ENCODE measurements at regions not wholly inside any gene's neighbourhood (a gene's known extent, or its start where the extent isn't known, plus 50 kb on each side); places are given as distances from the start of the nearest gene placed in this dataset.

DNA sequence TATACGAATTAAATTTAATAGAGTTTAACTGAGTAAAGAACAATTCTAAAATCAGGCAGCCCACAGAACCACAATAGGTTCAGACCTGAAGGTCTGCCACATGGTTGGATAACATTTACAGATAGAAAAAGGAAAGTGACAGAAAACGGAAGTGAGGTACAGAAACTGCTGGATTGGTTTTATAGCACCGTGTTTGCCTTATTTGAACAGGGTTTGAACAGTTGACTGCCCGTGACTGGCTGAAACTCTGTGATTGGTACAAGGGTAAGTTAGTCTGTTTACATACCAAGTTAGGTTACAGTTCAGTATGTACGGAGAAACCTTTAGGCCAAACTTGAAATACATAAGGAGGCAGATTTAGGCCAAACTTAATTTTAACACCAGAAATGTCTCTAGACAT lies 64.1 kb upstream of the ATXN3L start:
- no peak for TF ChIP-seq CTCF (IDR thresholded peaks at IDR 0.05)

DNA sequence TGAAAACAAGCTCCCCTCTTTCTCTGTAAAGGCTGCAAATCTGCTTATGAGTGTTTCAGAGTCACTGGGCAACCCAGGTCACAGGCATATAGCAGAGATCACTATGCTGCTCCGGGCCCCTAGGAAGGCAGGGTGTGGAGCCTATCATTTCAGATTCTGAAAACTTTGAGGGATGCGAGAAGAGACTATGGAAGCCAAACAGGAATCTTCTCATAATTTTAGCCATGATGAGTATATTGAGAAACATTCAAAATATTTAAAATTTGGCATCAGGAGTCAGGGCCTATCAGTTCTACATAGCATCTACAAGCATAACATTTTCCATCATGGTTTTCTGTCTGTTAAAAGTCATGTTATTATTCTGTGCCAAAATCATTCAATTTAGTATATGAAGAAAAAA lies 61.7 kb upstream of the ATXN3L start:
- no peak for TF ChIP-seq CTCF (IDR thresholded peaks at IDR 0.05)

- no peak for TF ChIP-seq CTCF (IDR thresholded peaks at IDR 0.05)
Measured at GRCh38 chrX:13380211-13380610, 60.4 kb upstream of the ATXN3L start.

DNA sequence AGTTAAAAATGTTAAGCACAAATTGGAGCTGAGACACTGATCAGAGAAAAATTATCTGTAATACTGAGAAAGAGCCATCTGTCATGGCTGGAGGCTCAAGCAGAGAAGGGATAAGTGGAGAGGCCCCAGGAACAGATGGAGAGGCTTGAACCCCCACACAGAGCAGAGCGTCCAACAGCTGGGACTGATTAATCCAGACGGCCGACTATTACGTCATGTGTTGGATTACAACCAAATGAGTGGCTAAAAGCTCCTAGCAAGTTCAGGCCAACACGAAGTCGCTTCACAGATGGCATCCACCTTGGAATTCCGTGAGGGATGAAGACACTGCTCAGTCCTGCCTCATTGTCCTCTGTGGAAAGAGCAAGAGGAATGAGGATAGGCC lies 57.7 kb upstream of the ATXN3L start:
- TF ChIP-seq CTCF (IDR thresholded peaks at IDR 0.05), result no peak

DNA sequence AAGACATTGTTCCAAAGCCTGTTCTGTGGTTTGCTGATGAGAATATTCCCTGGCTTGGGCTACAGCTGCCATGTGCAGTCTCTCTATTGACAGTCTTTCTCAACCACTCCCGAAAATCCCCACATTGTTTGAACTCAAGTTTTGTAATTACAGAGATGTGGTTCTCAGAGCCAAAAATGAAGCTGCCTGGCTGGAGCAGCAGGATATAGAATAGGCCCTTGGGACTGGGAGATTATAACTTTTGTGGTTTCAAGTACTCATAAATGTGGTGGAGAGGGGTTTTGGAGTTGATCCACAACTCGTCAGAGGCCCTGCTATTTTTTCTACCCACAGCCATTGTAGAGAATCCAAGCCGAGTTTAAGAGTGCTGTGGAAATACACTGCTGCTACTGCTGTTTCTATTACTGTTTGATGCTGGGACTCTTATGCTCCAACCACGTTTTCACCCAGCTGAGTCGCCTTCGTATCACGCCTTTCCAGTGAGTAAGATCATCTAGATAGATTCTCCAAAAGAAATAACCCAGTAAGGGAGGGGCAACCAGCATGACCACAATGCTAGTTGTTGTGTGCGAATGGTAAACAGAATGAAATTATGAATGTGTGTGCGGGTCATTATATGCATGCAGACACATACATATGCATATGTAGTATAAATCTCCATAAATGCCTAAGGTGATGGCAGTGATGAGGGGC lies 57.1 kb upstream of the ATXN3L start:
- TF ChIP-seq CTCF (IDR thresholded peaks at IDR 0.05), result no peak

- TF ChIP-seq CTCF (IDR thresholded peaks at IDR 0.05), result no peak
Measured at GRCh38 chrX:13374364-13374763, 54.5 kb upstream of the ATXN3L start.

GRCh38 chrX:13373431-13374187 lies 53.8 kb upstream of the ATXN3L start:
- TF ChIP-seq CTCF (IDR thresholded peaks at IDR 0.05), result no peak
